ENCODE measurements at regions not wholly inside any gene's neighbourhood (a gene's known extent, or its start where the extent isn't known, plus 50 kb on each side); places are given as distances from the start of the nearest gene placed in this dataset.

- ATAC-seq: no peak
- WGBS, 2 donors (ENCODE audit: low coverage in 1 of 2): 79 to 88% methylated on average over 3 of the region's 3 CpGs
Measured at GRCh38 chr7:68642727-68643126, 955.5 kb upstream of the AUTS2 start.

GRCh38 chr7:68663392-68663791 lies 934.9 kb upstream of the AUTS2 start:
- WGBS, 2 donors (ENCODE audit: low coverage in 1 of 2): 77% methylated on average over 1 of the region's 1 CpG; no CpG with 5 or more reads in 1 of the 2 donors

More at GRCh38 chr7:68642727-68643126, 955.5 kb upstream of the AUTS2 start:
- H3K9me3 ChIP-seq: peaks cover 0 to 15% (median 0%) of the 10 kb centered on the region in 3 donors
- TF ChIP-seq POLR2AphosphoS5 (IDR thresholded peaks at IDR 0.05) (no peak), POLR2A (IDR thresholded peaks at IDR 0.05) (no peak), EP300 (IDR thresholded peaks at IDR 0.05) (no peak)
- TF ChIP-seq, protein P1, sequence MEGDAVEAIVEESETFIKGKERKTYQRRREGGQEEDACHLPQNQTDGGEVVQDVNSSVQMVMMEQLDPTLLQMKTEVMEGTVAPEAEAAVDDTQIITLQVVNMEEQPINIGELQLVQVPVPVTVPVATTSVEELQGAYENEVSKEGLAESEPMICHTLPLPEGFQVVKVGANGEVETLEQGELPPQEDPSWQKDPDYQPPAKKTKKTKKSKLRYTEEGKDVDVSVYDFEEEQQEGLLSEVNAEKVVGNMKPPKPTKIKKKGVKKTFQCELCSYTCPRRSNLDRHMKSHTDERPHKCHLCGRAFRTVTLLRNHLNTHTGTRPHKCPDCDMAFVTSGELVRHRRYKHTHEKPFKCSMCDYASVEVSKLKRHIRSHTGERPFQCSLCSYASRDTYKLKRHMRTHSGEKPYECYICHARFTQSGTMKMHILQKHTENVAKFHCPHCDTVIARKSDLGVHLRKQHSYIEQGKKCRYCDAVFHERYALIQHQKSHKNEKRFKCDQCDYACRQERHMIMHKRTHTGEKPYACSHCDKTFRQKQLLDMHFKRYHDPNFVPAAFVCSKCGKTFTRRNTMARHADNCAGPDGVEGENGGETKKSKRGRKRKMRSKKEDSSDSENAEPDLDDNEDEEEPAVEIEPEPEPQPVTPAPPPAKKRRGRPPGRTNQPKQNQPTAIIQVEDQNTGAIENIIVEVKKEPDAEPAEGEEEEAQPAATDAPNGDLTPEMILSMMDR (IDR thresholded peaks at IDR 0.05): no peak
- H3K27me3 ChIP-seq: no peaks in the 10 kb centered on the region
- H3K4me1 ChIP-seq: no peaks in the 10 kb centered on the region
- H3K36me3 ChIP-seq: no peaks in the 10 kb centered on the region
- H3K4me3 ChIP-seq: no peak overlapping the region
- H3K27ac ChIP-seq: no peak overlapping the region

DNA sequence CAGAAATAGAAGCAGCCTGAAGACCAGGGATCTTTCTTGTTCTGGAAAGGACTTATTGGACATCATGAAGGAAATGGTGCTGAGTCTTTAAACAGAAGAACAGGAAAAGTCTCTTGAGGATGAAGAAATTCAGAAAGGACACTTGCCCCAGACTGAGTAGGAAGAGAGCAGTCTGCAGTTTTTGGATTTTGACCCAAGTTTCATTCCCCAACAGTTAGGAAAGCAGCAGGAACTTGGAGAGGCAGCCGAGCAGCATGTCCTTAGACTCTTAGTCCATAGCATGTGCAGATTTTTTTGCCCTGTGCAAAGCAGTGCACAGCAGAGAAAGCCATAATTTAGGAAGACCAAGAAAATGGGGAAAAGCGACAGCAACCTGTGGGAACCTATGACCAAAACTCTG lies 927.2 kb upstream of the AUTS2 start:
- Histone ChIP-seq H3K36me3 (no peaks in the 10 kb centered on the region), H3K4me1 (no peaks in the 10 kb centered on the region), H3K4me3 (no peak overlapping the region), H3K9me3 (peaks cover 0 to 4% (median 0%) of the 10 kb centered on the region in 3 donors), H3K27ac (no peak overlapping the region), H3K27me3 (no peaks in the 10 kb centered on the region)
- WGBS, 2 donors (ENCODE audit: low coverage in 1 of 2): 91 to 92% methylated on average over 2 of the region's 2 CpGs
- ATAC-seq: no peak
- TF ChIP-seq EP300 (IDR thresholded peaks at IDR 0.05) (no peak), POLR2A (IDR thresholded peaks at IDR 0.05) (no peak), POLR2AphosphoS5 (IDR thresholded peaks at IDR 0.05) (no peak)
- TF ChIP-seq, protein P1 (IDR thresholded peaks at IDR 0.05): no peak

More at GRCh38 chr7:68663392-68663791, 934.9 kb upstream of the AUTS2 start:
- no peak for ATAC-seq
- Histone ChIP-seq H3K27ac (no peak overlapping the region), H3K36me3 (no peaks in the 10 kb centered on the region), H3K4me1 (no peaks in the 10 kb centered on the region), H3K27me3 (no peaks in the 10 kb centered on the region), H3K9me3 (no peaks in the 10 kb centered on the region), H3K4me3 (no peak overlapping the region)
- no peak for TF ChIP-seq EP300 (IDR thresholded peaks at IDR 0.05)
- no peak for TF ChIP-seq POLR2A (IDR thresholded peaks at IDR 0.05)
- TF ChIP-seq, protein P1 (IDR thresholded peaks at IDR 0.05): no peak
- TF ChIP-seq POLR2AphosphoS5 (IDR thresholded peaks at IDR 0.05): no peak

DNA sequence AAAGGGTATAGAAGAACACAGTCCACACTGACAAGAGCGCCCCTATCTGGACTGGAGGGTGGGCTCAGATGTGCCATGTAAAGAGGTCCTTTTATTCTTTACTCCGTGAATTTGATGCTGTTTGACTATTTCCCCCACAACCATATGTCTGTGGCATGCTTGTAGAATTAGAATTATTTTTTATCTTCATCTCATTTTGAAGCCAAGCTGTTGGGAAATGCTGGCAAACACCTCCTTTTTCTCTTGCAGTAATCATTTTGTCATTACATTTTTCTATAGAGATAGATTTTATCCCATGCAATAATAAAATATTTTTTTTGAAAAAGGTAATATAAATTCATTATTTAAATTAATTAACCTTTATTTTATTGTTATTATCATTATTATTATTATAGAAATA lies 926.6 kb upstream of the AUTS2 start:
- ATAC-seq: no peak
- H3K27ac ChIP-seq: no peak overlapping the region
- peaks cover 0 to 4% (median 0%) of the 10 kb centered on the region in 3 donors for H3K9me3 ChIP-seq
- TF ChIP-seq POLR2A (IDR thresholded peaks at IDR 0.05): no peak
- no peak for TF ChIP-seq POLR2AphosphoS5 (IDR thresholded peaks at IDR 0.05)
- TF ChIP-seq, protein P1 (IDR thresholded peaks at IDR 0.05): no peak
- TF ChIP-seq EP300 (IDR thresholded peaks at IDR 0.05): no peak
- no peak overlapping the region for H3K4me3 ChIP-seq
- no peaks in the 10 kb centered on the region for H3K27me3 ChIP-seq
- H3K36me3 ChIP-seq: no peaks in the 10 kb centered on the region
- H3K4me1 ChIP-seq: no peaks in the 10 kb centered on the region
- 73 to 83% methylated on average over 2 of the region's 2 CpGs for WGBS, 2 donors (ENCODE audit: low coverage in 1 of 2)

GRCh38 chr7:68674826-68675225 lies 923.4 kb upstream of the AUTS2 start:
- H3K36me3 ChIP-seq: no peaks in the 10 kb centered on the region
- TF ChIP-seq EP300 (IDR thresholded peaks at IDR 0.05): no peak
- TF ChIP-seq POLR2A (IDR thresholded peaks at IDR 0.05): no peak
- TF ChIP-seq, protein P1 (IDR thresholded peaks at IDR 0.05): no peak
- H3K4me3 ChIP-seq: no peak overlapping the region
- H3K27me3 ChIP-seq: no peaks in the 10 kb centered on the region
- peaks cover 0 to 4% (median 0%) of the 10 kb centered on the region in 3 donors for H3K9me3 ChIP-seq
- H3K27ac ChIP-seq: no peak overlapping the region
- H3K4me1 ChIP-seq: no peaks in the 10 kb centered on the region
- ATAC-seq: no peak
- 60 to 85% methylated on average over 2 to 3 of the region's 3 CpGs for WGBS, 2 donors (ENCODE audit: low coverage in 1 of 2)

All from gastroesophageal sphincter (tissue), 4 donors.